ENCODE measurements at regions not wholly inside any gene's neighbourhood (a gene's known extent, or its start where the extent isn't known, plus 50 kb on each side); places are given as distances from the start of the nearest gene placed in this dataset.
"Not testable (repeated sequence)": the region's sequence is repeated elsewhere in the genome, so short reads cannot be mapped to it uniquely, and the experiment has no call there.

- Mint-ChIP-seq H3K4me1 (peaks cover 13% of the 10 kb centered on the region), H3K4me3 (no peak overlapping the region), H3K36me3 (no peaks in the 10 kb centered on the region), H3K9me3 (peaks cover 1% of the 10 kb centered on the region), H3K27me3 (peaks cover 7% of the 10 kb centered on the region), H3K27ac (no peak overlapping the region)
- DNase-seq (ENCODE audit: low spot score in 2 of 2) (no peak), ATAC-seq (ENCODE audit: low read depth) (no peak)
These were observed 472.8 kb downstream of the EIPR1 start for GRCh38 chr2:2904721-2905350.

GRCh38 chr2:2902547-2903281, 474.9 kb downstream of the EIPR1 start:
- Mint-ChIP-seq H3K27ac (peak overlapping the region; percentile 87), H3K4me3 (no peak overlapping the region), H3K9me3 (no peaks in the 10 kb centered on the region), H3K4me1 (peaks cover 13% of the 10 kb centered on the region), H3K27me3 (no peaks in the 10 kb centered on the region), H3K36me3 (no peaks in the 10 kb centered on the region)
- ATAC-seq (ENCODE audit: low read depth) (no peak), DNase-seq (ENCODE audit: low spot score in 2 of 2) (no peak)

- peak overlapping the region; percentile 87 for H3K27ac Mint-ChIP-seq
- ATAC-seq (ENCODE audit: low read depth): peak; percentile 79
These were observed 476.0 kb downstream of the EIPR1 start for GRCh38 chr2:2901384-2902345.

GRCh38 chr2:2899826-2900225, 477.8 kb downstream of the EIPR1 start:
- DNase-seq (ENCODE audit: low spot score in 2 of 2): no peak
- H3K36me3 Mint-ChIP-seq: no peaks in the 10 kb centered on the region

More at GRCh38 chr2:2901384-2902345, 476.0 kb downstream of the EIPR1 start:
- no peaks in the 10 kb centered on the region for H3K27me3 Mint-ChIP-seq
- H3K36me3 Mint-ChIP-seq: no peaks in the 10 kb centered on the region
- peak overlapping the region; percentile 67 for H3K4me3 Mint-ChIP-seq
- no peaks in the 10 kb centered on the region for H3K9me3 Mint-ChIP-seq
- DNase-seq (ENCODE audit: low spot score in 2 of 2): peak in 1 of 2 donors; percentile 4
- peaks cover 13% of the 10 kb centered on the region for H3K4me1 Mint-ChIP-seq

GRCh38 chr2:2898744-2899143, 478.9 kb downstream of the EIPR1 start:
- Mint-ChIP-seq H3K27ac (no peak overlapping the region), H3K4me1 (peaks cover 13% of the 10 kb centered on the region), H3K27me3 (no peaks in the 10 kb centered on the region), H3K36me3 (no peaks in the 10 kb centered on the region), H3K4me3 (no peak overlapping the region), H3K9me3 (no peaks in the 10 kb centered on the region)
- peak; percentile 34 for ATAC-seq (ENCODE audit: low read depth)
- no peak for DNase-seq (ENCODE audit: low spot score in 2 of 2)

More at GRCh38 chr2:2899826-2900225, 477.8 kb downstream of the EIPR1 start:
- Mint-ChIP-seq H3K4me3 (no peak overlapping the region), H3K9me3 (no peaks in the 10 kb centered on the region), H3K27me3 (no peaks in the 10 kb centered on the region), H3K27ac (no peak overlapping the region), H3K4me1 (peaks cover 13% of the 10 kb centered on the region)
- ATAC-seq (ENCODE audit: low read depth): no peak

GRCh38 chr2:2896643-2897042, 481.0 kb downstream of the EIPR1 start:
- Mint-ChIP-seq H3K36me3 (no peaks in the 10 kb centered on the region), H3K4me3 (no peak overlapping the region), H3K4me1 (peaks cover 8% of the 10 kb centered on the region), H3K27ac (no peak overlapping the region), H3K27me3 (no peaks in the 10 kb centered on the region), H3K9me3 (no peaks in the 10 kb centered on the region)
- ATAC-seq (ENCODE audit: low read depth) (no peak), DNase-seq (ENCODE audit: low spot score in 2 of 2) (no peak)

GRCh38 chr2:2896011-2896410, 481.6 kb downstream of the EIPR1 start:
- no peaks in the 10 kb centered on the region for H3K36me3 Mint-ChIP-seq
- ATAC-seq (ENCODE audit: low read depth) (no peak), DNase-seq (ENCODE audit: low spot score in 2 of 2) (no peak)
- H3K4me1 Mint-ChIP-seq: peaks cover 2% of the 10 kb centered on the region
- no peaks in the 10 kb centered on the region for H3K9me3 Mint-ChIP-seq
- no peak overlapping the region for H3K4me3 Mint-ChIP-seq
- H3K27ac Mint-ChIP-seq: no peak overlapping the region
- no peaks in the 10 kb centered on the region for H3K27me3 Mint-ChIP-seq

GRCh38 chr2:2894011-2894410, 483.6 kb downstream of the EIPR1 start:
- ATAC-seq (ENCODE audit: low read depth); H3K4me3 Mint-ChIP-seq; H3K4me1 Mint-ChIP-seq; H3K36me3 Mint-ChIP-seq; H3K27ac Mint-ChIP-seq; DNase-seq (ENCODE audit: low spot score in 2 of 2); H3K9me3 Mint-ChIP-seq; H3K27me3 Mint-ChIP-seq: not testable (repeated sequence)

- Mint-ChIP-seq H3K4me1 (no peaks in the 10 kb centered on the region), H3K9me3 (no peaks in the 10 kb centered on the region), H3K36me3 (peaks cover 2% of the 10 kb centered on the region), H3K27ac (no peak overlapping the region), H3K27me3 (peaks cover 2% of the 10 kb centered on the region), H3K4me3 (no peak overlapping the region)
- ATAC-seq (ENCODE audit: low read depth): no peak
- no peak for DNase-seq (ENCODE audit: low spot score in 2 of 2)
These were observed 484.7 kb downstream of the EIPR1 start for GRCh38 chr2:2892892-2893291.

GRCh38 chr2:2892378-2892777, 485.2 kb downstream of the EIPR1 start:
- DNase-seq (ENCODE audit: low spot score in 2 of 2) (no peak), ATAC-seq (ENCODE audit: low read depth) (no peak)
- H3K27me3 Mint-ChIP-seq: peaks cover 2% of the 10 kb centered on the region
- no peak overlapping the region for H3K27ac Mint-ChIP-seq
- H3K4me1 Mint-ChIP-seq: no peaks in the 10 kb centered on the region
- no peaks in the 10 kb centered on the region for H3K9me3 Mint-ChIP-seq
- H3K36me3 Mint-ChIP-seq: peaks cover 2% of the 10 kb centered on the region
- H3K4me3 Mint-ChIP-seq: no peak overlapping the region

GRCh38 chr2:2890901-2891300, 486.7 kb downstream of the EIPR1 start:
- DNase-seq (ENCODE audit: low spot score in 2 of 2) (no peak), ATAC-seq (ENCODE audit: low read depth) (no peak)
- Mint-ChIP-seq H3K27ac (no peak overlapping the region), H3K36me3 (peaks cover 2% of the 10 kb centered on the region), H3K27me3 (peaks cover 6% of the 10 kb centered on the region), H3K4me3 (no peak overlapping the region), H3K9me3 (no peaks in the 10 kb centered on the region), H3K4me1 (no peaks in the 10 kb centered on the region)

- Mint-ChIP-seq H3K36me3 (peaks cover 2% of the 10 kb centered on the region), H3K4me3 (no peak overlapping the region), H3K9me3 (no peaks in the 10 kb centered on the region), H3K27ac (no peak overlapping the region), H3K4me1 (no peaks in the 10 kb centered on the region), H3K27me3 (peaks cover 6% of the 10 kb centered on the region)
- ATAC-seq (ENCODE audit: low read depth): no peak
- no peak for DNase-seq (ENCODE audit: low spot score in 2 of 2)
These were observed 487.4 kb downstream of the EIPR1 start for GRCh38 chr2:2890246-2890645.

GRCh38 chr2:2889646-2890045, 488.0 kb downstream of the EIPR1 start:
- ATAC-seq (ENCODE audit: low read depth) (no peak), DNase-seq (ENCODE audit: low spot score in 2 of 2) (no peak)
- Mint-ChIP-seq H3K27me3 (peaks cover 6% of the 10 kb centered on the region), H3K9me3 (no peaks in the 10 kb centered on the region), H3K36me3 (peaks cover 2% of the 10 kb centered on the region), H3K27ac (no peak overlapping the region), H3K4me3 (no peak overlapping the region), H3K4me1 (no peaks in the 10 kb centered on the region)

- no peak for DNase-seq (ENCODE audit: low spot score in 2 of 2)
- Mint-ChIP-seq H3K27ac (no peak overlapping the region), H3K4me3 (no peak overlapping the region), H3K9me3 (no peaks in the 10 kb centered on the region), H3K27me3 (peaks cover 6% of the 10 kb centered on the region), H3K4me1 (no peaks in the 10 kb centered on the region), H3K36me3 (peaks cover 2% of the 10 kb centered on the region)
- no peak for ATAC-seq (ENCODE audit: low read depth)
These were observed 488.5 kb downstream of the EIPR1 start for GRCh38 chr2:2889141-2889540.
